ENCODE measurements at regions not wholly inside any gene's neighbourhood (a gene's known extent, or its start where the extent isn't known, plus 50 kb on each side); places are given as distances from the start of the nearest gene placed in this dataset.

DNA sequence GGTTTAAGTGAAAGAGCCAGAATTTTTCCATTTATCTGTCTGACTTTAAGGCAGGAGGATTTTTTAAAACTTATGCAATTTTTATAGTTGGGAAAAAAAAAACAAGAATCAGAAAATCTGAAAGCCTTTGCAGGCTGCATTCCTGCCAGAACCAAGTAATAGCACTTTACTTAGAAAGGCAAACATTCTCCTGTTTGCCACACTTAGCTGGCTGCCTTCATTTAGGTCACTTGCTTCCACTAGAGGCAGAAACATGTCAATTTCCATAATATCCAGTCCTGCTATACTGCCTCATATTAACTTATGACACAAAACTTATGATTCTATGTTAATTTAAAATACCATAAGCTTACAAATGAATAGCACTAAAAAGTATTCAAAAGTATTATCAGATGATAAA, 425.8 kb downstream of the FRK start:
- Mint-ChIP-seq H3K27ac (no peak overlapping the region), H3K9me3 (no peaks in the 10 kb centered on the region), H3K4me1 (no peaks in the 10 kb centered on the region), H3K36me3 (ENCODE audit: low read depth) (no peaks in the 10 kb centered on the region), H3K4me3 (no peak overlapping the region), H3K27me3 (ENCODE audit: low read depth, poor library complexity) (no peaks in the 10 kb centered on the region)
- TF ChIP-seq, protein P1, sequence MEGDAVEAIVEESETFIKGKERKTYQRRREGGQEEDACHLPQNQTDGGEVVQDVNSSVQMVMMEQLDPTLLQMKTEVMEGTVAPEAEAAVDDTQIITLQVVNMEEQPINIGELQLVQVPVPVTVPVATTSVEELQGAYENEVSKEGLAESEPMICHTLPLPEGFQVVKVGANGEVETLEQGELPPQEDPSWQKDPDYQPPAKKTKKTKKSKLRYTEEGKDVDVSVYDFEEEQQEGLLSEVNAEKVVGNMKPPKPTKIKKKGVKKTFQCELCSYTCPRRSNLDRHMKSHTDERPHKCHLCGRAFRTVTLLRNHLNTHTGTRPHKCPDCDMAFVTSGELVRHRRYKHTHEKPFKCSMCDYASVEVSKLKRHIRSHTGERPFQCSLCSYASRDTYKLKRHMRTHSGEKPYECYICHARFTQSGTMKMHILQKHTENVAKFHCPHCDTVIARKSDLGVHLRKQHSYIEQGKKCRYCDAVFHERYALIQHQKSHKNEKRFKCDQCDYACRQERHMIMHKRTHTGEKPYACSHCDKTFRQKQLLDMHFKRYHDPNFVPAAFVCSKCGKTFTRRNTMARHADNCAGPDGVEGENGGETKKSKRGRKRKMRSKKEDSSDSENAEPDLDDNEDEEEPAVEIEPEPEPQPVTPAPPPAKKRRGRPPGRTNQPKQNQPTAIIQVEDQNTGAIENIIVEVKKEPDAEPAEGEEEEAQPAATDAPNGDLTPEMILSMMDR (IDR thresholded peaks at IDR 0.05): no peak
- DNase-seq: no peak

GRCh38 chr6:115634131-115634530, 426.6 kb downstream of the FRK start:
- TF ChIP-seq, protein P1 (IDR thresholded peaks at IDR 0.05): no peak
- no peaks in the 10 kb centered on the region for H3K9me3 Mint-ChIP-seq
- no peak overlapping the region for H3K4me3 Mint-ChIP-seq
- no peaks in the 10 kb centered on the region for H3K4me1 Mint-ChIP-seq
- no peak for DNase-seq
- H3K27me3 Mint-ChIP-seq (ENCODE audit: low read depth, poor library complexity): no peaks in the 10 kb centered on the region
- H3K36me3 Mint-ChIP-seq (ENCODE audit: low read depth): no peaks in the 10 kb centered on the region
- no peak overlapping the region for H3K27ac Mint-ChIP-seq

DNA sequence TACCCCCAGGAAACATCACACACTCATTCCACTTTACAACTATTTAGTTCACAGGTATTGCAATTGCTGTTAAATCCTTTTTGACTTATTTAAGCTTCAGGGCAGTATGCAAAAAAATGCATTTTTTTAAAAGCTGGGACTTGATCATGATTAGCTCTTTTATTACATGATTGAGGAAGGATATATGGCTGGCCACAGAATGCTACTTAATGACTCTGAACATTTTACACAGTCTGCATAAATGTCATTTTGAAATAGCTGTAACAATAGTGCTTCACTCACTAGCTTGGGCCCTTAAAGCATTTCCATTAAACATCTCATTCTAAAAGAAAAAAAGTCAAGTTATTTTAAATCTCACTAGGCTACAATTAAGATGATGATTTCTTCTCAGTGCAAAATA, 429.7 kb downstream of the FRK start:
- DNase-seq: no peak
- Mint-ChIP-seq H3K4me1 (no peaks in the 10 kb centered on the region), H3K27ac (no peak overlapping the region), H3K27me3 (ENCODE audit: low read depth, poor library complexity) (no peaks in the 10 kb centered on the region), H3K9me3 (no peaks in the 10 kb centered on the region), H3K4me3 (no peak overlapping the region), H3K36me3 (ENCODE audit: low read depth) (no peaks in the 10 kb centered on the region)
- TF ChIP-seq, protein P1 (IDR thresholded peaks at IDR 0.05): no peak

DNA sequence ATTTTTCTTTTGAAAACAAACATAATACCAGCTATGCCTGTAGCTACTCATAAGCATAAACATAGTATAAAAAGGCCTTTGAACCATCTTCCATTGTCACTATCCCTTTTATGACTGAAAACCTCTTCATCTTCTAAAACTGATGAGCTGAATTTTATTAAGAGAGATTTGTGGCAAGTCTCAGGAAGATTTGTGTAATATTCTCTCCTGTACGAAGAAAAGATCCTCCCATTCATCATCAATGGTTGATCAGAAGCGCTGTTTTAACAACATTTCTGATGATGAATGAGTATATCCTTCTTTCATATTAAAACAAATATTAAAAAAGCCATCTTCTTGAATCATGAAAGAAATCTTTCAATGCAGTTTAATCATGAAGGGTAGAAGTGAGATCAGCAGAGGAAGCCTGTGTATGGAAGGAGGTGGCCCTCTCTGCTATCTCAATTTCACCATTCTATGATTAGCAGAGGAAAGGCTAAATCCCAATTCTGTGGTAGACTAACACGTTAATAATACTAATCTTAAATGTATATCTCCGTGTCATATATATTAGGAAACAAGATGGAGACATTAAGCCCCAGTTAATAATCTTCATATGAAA, 430.2 kb downstream of the FRK start:
- H3K27me3 Mint-ChIP-seq (ENCODE audit: low read depth, poor library complexity): no peaks in the 10 kb centered on the region
- no peaks in the 10 kb centered on the region for H3K9me3 Mint-ChIP-seq
- H3K27ac Mint-ChIP-seq: no peak overlapping the region
- H3K4me3 Mint-ChIP-seq: no peak overlapping the region
- no peaks in the 10 kb centered on the region for H3K36me3 Mint-ChIP-seq (ENCODE audit: low read depth)
- TF ChIP-seq, protein P1 (IDR thresholded peaks at IDR 0.05): no peak
- no peaks in the 10 kb centered on the region for H3K4me1 Mint-ChIP-seq
- DNase-seq: no peak

DNA sequence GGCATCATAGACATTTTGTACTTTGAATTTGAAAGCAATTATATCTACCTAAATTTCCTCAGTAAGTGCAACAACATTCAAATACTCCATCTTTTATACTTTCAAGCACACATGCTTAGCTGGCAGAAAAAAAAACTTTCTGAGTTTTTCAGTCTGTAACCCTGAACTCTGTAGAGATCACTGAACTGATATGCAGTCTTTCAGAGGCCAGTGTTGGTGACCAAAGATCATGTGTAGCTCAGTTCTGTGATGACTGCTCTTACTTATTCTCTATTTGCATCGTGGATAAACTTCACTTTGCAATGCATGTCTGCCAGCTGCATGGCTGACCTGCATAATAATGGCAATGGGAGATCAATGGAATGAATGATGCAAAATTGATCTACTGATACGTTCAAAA, 431.3 kb downstream of the FRK start:
- TF ChIP-seq, protein P1 (IDR thresholded peaks at IDR 0.05): no peak
- no peaks in the 10 kb centered on the region for H3K9me3 Mint-ChIP-seq
- H3K27me3 Mint-ChIP-seq (ENCODE audit: low read depth, poor library complexity): no peaks in the 10 kb centered on the region
- no peak for DNase-seq
- H3K36me3 Mint-ChIP-seq (ENCODE audit: low read depth): no peaks in the 10 kb centered on the region
- H3K27ac Mint-ChIP-seq: no peak overlapping the region
- H3K4me1 Mint-ChIP-seq: no peaks in the 10 kb centered on the region
- no peak overlapping the region for H3K4me3 Mint-ChIP-seq

DNA sequence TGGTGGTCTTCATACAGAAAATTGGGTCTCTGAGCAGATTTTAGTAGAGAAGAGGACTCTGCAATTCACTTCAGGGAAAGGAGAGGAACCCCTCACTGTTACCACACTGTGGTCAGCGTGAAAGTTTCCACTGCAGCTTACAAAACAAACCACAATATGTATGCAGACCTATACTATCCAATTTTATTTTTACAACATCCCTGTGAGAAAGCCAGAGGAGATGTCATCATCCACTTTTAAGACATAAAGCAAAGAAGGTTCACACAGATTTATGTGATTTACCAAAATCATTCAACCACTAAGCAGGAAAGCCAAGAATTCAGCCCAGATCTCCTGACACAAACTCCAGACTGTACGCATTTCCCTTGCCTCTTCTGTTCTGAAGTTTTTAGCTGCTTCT, 442.4 kb downstream of the FRK start:
- no peak overlapping the region for H3K4me3 Mint-ChIP-seq
- TF ChIP-seq, protein P1 (IDR thresholded peaks at IDR 0.05): no peak
- no peaks in the 10 kb centered on the region for H3K9me3 Mint-ChIP-seq
- H3K27ac Mint-ChIP-seq: no peak overlapping the region
- H3K27me3 Mint-ChIP-seq (ENCODE audit: low read depth, poor library complexity): peaks cover 9% of the 10 kb centered on the region
- H3K4me1 Mint-ChIP-seq: no peaks in the 10 kb centered on the region
- no peaks in the 10 kb centered on the region for H3K36me3 Mint-ChIP-seq (ENCODE audit: low read depth)
- no peak for DNase-seq
